ENCODE measurements at regions not wholly inside any gene's neighbourhood (a gene's known extent, or its start where the extent isn't known, plus 50 kb on each side); places are given as distances from the start of the nearest gene placed in this dataset.
"Not testable (repeated sequence)": the region's sequence is repeated elsewhere in the genome, so short reads cannot be mapped to it uniquely, and the experiment has no call there.

DNA sequence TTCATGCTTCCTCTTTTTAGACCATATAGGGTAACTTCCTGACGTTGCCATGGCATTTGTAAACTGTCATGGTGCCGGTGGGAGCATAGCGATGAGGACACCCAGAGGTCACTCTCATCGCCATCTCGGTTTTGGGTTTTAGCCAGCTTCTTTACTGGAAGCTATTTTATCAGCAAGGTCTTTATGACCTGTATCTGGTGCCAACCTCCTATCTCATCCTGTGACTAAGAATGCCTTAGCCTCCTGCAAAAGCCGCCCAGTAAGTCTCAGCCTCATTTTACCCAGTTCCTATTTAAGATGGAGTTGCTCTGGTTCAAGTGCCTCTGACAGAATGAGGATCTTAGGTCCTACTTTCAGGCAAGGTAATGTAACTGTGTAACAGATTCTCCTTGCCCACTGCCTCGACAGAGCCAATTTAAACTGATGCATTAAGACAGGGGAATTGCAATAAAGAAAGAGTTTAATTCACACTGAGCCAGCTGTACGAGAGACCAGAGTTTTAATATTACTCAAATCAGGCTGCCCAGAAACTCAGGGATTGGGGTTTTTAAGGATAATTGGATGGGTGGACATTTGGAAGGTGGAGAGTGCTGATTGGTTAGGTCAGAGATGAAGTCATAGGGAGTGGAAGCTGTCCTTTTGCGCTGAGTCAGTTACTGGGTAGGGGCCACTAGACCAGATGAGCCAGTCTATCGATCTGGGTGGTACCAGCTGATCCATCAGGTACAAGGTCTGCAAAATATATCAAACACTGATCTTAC lies 59.9 kb upstream of the ATF7IP2 start:
- POLR2A ChIA-PET = no interaction called here

DNA sequence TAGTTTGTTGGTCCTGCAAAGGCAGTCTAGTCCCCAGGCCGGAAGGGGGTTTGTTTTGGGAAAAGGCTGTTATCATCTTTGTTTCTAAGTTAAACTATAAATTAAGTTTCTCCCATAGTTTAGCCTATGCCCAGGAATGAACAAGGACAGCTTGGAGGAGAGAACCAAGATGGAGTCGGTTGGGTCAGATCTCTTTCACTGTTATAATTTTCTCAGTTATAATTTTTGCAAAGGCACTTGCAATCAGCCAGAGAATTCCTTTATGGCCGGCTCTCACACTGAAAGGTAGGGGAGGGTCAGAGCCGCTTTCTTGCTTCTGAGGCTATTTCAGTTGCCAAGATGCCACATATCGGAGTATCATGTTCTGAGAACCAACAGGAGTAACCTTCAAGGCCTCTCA lies 59.2 kb upstream of the ATF7IP2 start:
- H3K4me3 ChIP-seq (ENCODE audit: low read depth, low read length) = no peak overlapping the region
- no peak for DNase-seq (ENCODE audit: low read depth)
- ChIA-PET CTCF (no interaction called here), POLR2A (no interaction called here)
- TF ChIP-seq CTCF (IDR thresholded peaks at IDR 0.05; ENCODE audit: insufficient read depth, low read depth, low read length) = no peak
- H3K36me3 ChIP-seq (ENCODE audit: control insufficient read depth, insufficient read depth, low read length) = no peaks in the 10 kb centered on the region
- no peaks in the 10 kb centered on the region for H3K27me3 ChIP-seq (ENCODE audit: control insufficient read depth, insufficient read depth, low read length)

More for the DNA sequence above, 59.9 kb upstream of the ATF7IP2 start:
- Histone ChIP-seq H3K36me3 (ENCODE audit: control insufficient read depth, insufficient read depth, low read length) (no peaks in the 10 kb centered on the region), H3K27me3 (ENCODE audit: control insufficient read depth, insufficient read depth, low read length) (no peaks in the 10 kb centered on the region), H3K4me3 (ENCODE audit: low read depth, low read length) (no peak overlapping the region)
- no peak for TF ChIP-seq CTCF (IDR thresholded peaks at IDR 0.05; ENCODE audit: insufficient read depth, low read depth, low read length)
- DNase-seq (ENCODE audit: low read depth) = no peak
- CTCF ChIA-PET = no interaction called here

GRCh38 chr16:10328291-10328690 lies 57.6 kb upstream of the ATF7IP2 start:
- CTCF ChIA-PET; H3K36me3 ChIP-seq (ENCODE audit: control insufficient read depth, insufficient read depth, low read length); POLR2A ChIA-PET; H3K4me3 ChIP-seq (ENCODE audit: low read depth, low read length); DNase-seq (ENCODE audit: low read depth); H3K27me3 ChIP-seq (ENCODE audit: control insufficient read depth, insufficient read depth, low read length): not testable (repeated sequence)

- TF ChIP-seq CTCF (IDR thresholded peaks at IDR 0.05; ENCODE audit: insufficient read depth, low read depth, low read length) = no peak
- CTCF ChIA-PET = no interaction called here
- no peak for DNase-seq (ENCODE audit: low read depth)
- POLR2A ChIA-PET = no interaction called here
- Histone ChIP-seq H3K4me3 (ENCODE audit: low read depth, low read length) (no peak overlapping the region), H3K27me3 (ENCODE audit: control insufficient read depth, insufficient read depth, low read length) (no peaks in the 10 kb centered on the region), H3K36me3 (ENCODE audit: control insufficient read depth, insufficient read depth, low read length) (no peaks in the 10 kb centered on the region)
Observed at GRCh38 chr16:10332241-10332640, 53.6 kb upstream of the ATF7IP2 start.

- CTCF ChIA-PET = no interaction called here
Observed at GRCh38 chr16:10332775-10333174, 53.1 kb upstream of the ATF7IP2 start.

More at GRCh38 chr16:10332775-10333174, 53.1 kb upstream of the ATF7IP2 start:
- no peak for DNase-seq (ENCODE audit: low read depth)
- Histone ChIP-seq H3K36me3 (ENCODE audit: control insufficient read depth, insufficient read depth, low read length) (no peaks in the 10 kb centered on the region), H3K4me3 (ENCODE audit: low read depth, low read length) (no peak overlapping the region), H3K27me3 (ENCODE audit: control insufficient read depth, insufficient read depth, low read length) (no peaks in the 10 kb centered on the region)
- no peak for TF ChIP-seq CTCF (IDR thresholded peaks at IDR 0.05; ENCODE audit: insufficient read depth, low read depth, low read length)
- POLR2A ChIA-PET = no interaction called here
